ENCODE measurements at regions not wholly inside any gene's neighbourhood (a gene's known extent, or its start where the extent isn't known, plus 50 kb on each side); places are given as distances from the start of the nearest gene placed in this dataset.

- DNase-seq (ENCODE audit: low read depth): no peak
- no peak overlapping the region for H3K4me3 ChIP-seq (ENCODE audit: control insufficient read depth, low read depth, low read length)
- TF ChIP-seq CTCF (IDR thresholded peaks at IDR 0.05; ENCODE audit: control insufficient read depth, insufficient read depth, low read depth, low read length, missing control alignments): no peak
Measured at GRCh38 chr14:44777584-44777983, 184.2 kb downstream of the KLHL28 start.

- TF ChIP-seq CTCF (IDR thresholded peaks at IDR 0.05; ENCODE audit: control insufficient read depth, insufficient read depth, low read depth, low read length, missing control alignments): no peak
- H3K4me3 ChIP-seq (ENCODE audit: control insufficient read depth, low read depth, low read length): no peak overlapping the region
- no peak for DNase-seq (ENCODE audit: low read depth)
Measured at GRCh38 chr14:44775248-44775647, 186.5 kb downstream of the KLHL28 start.

GRCh38 chr14:44774396-44774795, 187.4 kb downstream of the KLHL28 start:
- no peak overlapping the region for H3K4me3 ChIP-seq (ENCODE audit: control insufficient read depth, low read depth, low read length)
- DNase-seq (ENCODE audit: low read depth): no peak
- no peak for TF ChIP-seq CTCF (IDR thresholded peaks at IDR 0.05; ENCODE audit: control insufficient read depth, insufficient read depth, low read depth, low read length, missing control alignments)

GRCh38 chr14:44771496-44771895, 190.3 kb downstream of the KLHL28 start:
- no peak overlapping the region for H3K4me3 ChIP-seq (ENCODE audit: control insufficient read depth, low read depth, low read length)
- DNase-seq (ENCODE audit: low read depth): no peak
- no peak for TF ChIP-seq CTCF (IDR thresholded peaks at IDR 0.05; ENCODE audit: control insufficient read depth, insufficient read depth, low read depth, low read length, missing control alignments)

GRCh38 chr14:44770201-44770600, 191.5 kb downstream of the KLHL28 start:
- no peak for DNase-seq (ENCODE audit: low read depth)
- no peak overlapping the region for H3K4me3 ChIP-seq (ENCODE audit: control insufficient read depth, low read depth, low read length)
- no peak for TF ChIP-seq CTCF (IDR thresholded peaks at IDR 0.05; ENCODE audit: control insufficient read depth, insufficient read depth, low read depth, low read length, missing control alignments)

GRCh38 chr14:44768935-44769334, 192.8 kb downstream of the KLHL28 start:
- no peak for TF ChIP-seq CTCF (IDR thresholded peaks at IDR 0.05; ENCODE audit: control insufficient read depth, insufficient read depth, low read depth, low read length, missing control alignments)

GRCh38 chr14:44767646-44768173, 194.0 kb downstream of the KLHL28 start:
- no peak for TF ChIP-seq CTCF (IDR thresholded peaks at IDR 0.05; ENCODE audit: control insufficient read depth, insufficient read depth, low read depth, low read length, missing control alignments)

More at GRCh38 chr14:44768935-44769334, 192.8 kb downstream of the KLHL28 start:
- DNase-seq (ENCODE audit: low read depth): no peak
- H3K4me3 ChIP-seq (ENCODE audit: control insufficient read depth, low read depth, low read length): no peak overlapping the region

More at GRCh38 chr14:44767646-44768173, 194.0 kb downstream of the KLHL28 start:
- DNase-seq (ENCODE audit: low read depth): no peak
- no peak overlapping the region for H3K4me3 ChIP-seq (ENCODE audit: control insufficient read depth, low read depth, low read length)

Measured in AG09309 (cell line).